B cell (primary cell): ENCODE measurements at regions not wholly inside any gene's neighbourhood (a gene's known extent, or its start where the extent isn't known, plus 50 kb on each side); places are given as distances from the start of the nearest gene placed in this dataset.

Experiments
- CTCF ChIP-seq: fragments of 200-600 bp; IDR thresholded peaks from one replicate; pipeline ENCODE4 v1.8.0; 2022; ENCODE audit warnings: antibody characterized with exemption, mild to moderate bottlenecking
- EZH2 ChIP-seq: IDR thresholded peaks from 2 replicates; pipeline ENCODE4 v1.6.1; 2012; ENCODE audit warnings: borderline replicate concordance, low read depth, mild to moderate bottlenecking, moderate library complexity, low read length; ENCODE audit not compliant: insufficient read depth, poor library complexity, severe bottlenecking

- TF ChIP-seq EZH2 (no peak), CTCF (no peak)
Measured at GRCh38 chr14:87203346-87203745, 789.6 kb downstream of the GALC start.
